ENCODE measurements at regions not wholly inside any gene's neighbourhood (a gene's known extent, or its start where the extent isn't known, plus 50 kb on each side); places are given as distances from the start of the nearest gene placed in this dataset.

GRCh38 chr6:91961236-91961635 lies 1374.4 kb upstream of the MAP3K7 start:
- no peak for TF ChIP-seq CTCF (conservative IDR thresholded peaks at IDR 0.05; ENCODE audit: low read depth, low read length)
- TF ChIP-seq EZH2phosphoT487 (IDR thresholded peaks at IDR 0.05; ENCODE audit: borderline replicate concordance, low read length) = no peak

Measured in PC-3 (cell line).